T-cell (primary cell): ENCODE measurements at regions not wholly inside any gene's neighbourhood (a gene's known extent, or its start where the extent isn't known, plus 50 kb on each side); places are given as distances from the start of the nearest gene placed in this dataset.

Source experiments
- ATAC-seq, 4 experiments: fragments of 200-7000 bp in 3 of 4; fragments of 150-1000 bp in 1 of 4; cut with Tn5 transposase; replicated peaks in 1 of 4; 1 replicate in 3 of 4; 2 replicates in 1 of 4; pipeline ENCODE4 v1.10.0; 2021; ENCODE audit warnings: moderate library complexity in 3 of 4, mild to moderate bottlenecking in 2 of 4, moderate number of reproducible peaks in 1 of 4
- CTCF ChIA-PET, 2 donors: fragments of 300-600 bp; sonication (Branson Sonifier 250); formaldehyde crosslinking; loops; one replicate each; lab custom pipeline; 2022; ENCODE audit warnings: antibody characterized with exemption in 2 of 2; lab: Charles Lee
- POLR2A ChIA-PET, 2 donors: fragments of 300-600 bp; sonication (Branson Sonifier 250); formaldehyde crosslinking; loops; one replicate each; lab custom pipeline; 2022; ENCODE audit warnings: antibody characterized with exemption in 2 of 2; lab: Charles Lee
- DNase-seq, 35 experiments: peaks; one replicate each; pipeline versions ENCODE4 v3.0.0 to v3.0.0-alpha.2; 2013 to 2023
- H3K27ac ChIP-seq: one replicate; pipeline ENCODE4 v1.5.1; 2013; ENCODE audit warnings: low read length
- H3K27me3 ChIP-seq, 2 experiments: replicated peaks in 1 of 2; 1 replicate in 1 of 2; 2 replicates in 1 of 2; pipeline versions ENCODE4 v1.6.1 to v1.7.0; 2013; ENCODE audit warnings: low read length in 1 of 2, mixed read lengths in 1 of 2; ENCODE audit not compliant: control insufficient read depth in 2 of 2, insufficient read depth in 2 of 2; ENCODE audit errors: extremely low read depth in 1 of 2
- H3K36me3 ChIP-seq, 2 donors: 1 replicate in 1 of 2; 2 replicates in 1 of 2; pipeline versions ENCODE4 v1.6.1 to v1.7.0; 2013; ENCODE audit warnings: low read length in 1 of 2; ENCODE audit not compliant: control insufficient read depth in 2 of 2, insufficient read depth in 1 of 2; ENCODE audit errors: extremely low read depth in 1 of 2
- H3K4me1 ChIP-seq, 2 experiments: 1 replicate in 1 of 2; 2 replicates in 1 of 2; pipeline versions ENCODE4 v1.6.1 to v1.7.0; 2013; ENCODE audit warnings: low read length in 2 of 2, mixed read lengths in 1 of 2; ENCODE audit not compliant: insufficient read depth in 2 of 2, control insufficient read depth in 1 of 2; ENCODE audit errors: extremely low read depth in 1 of 2
- H3K4me3 ChIP-seq, 2 donors: 1 replicate in 1 of 2; 2 replicates in 1 of 2; pipeline versions ENCODE4 v1.5.1 to v1.7.0; 2013; ENCODE audit warnings: mild to moderate bottlenecking in 2 of 2, low read length in 1 of 2, moderate library complexity in 1 of 2; ENCODE audit not compliant: control insufficient read depth in 1 of 2; ENCODE audit errors: extremely low read depth in 1 of 2
- H3K9me3 ChIP-seq: 2 replicates; pipeline ENCODE4 v1.7.0; 2013
- H3K27ac Mint-ChIP-seq, 2 donors: one replicate each; pipeline ENCODE4 v1.8.0; 2020 to 2021; ENCODE audit warnings: mild to moderate bottlenecking in 2 of 2, mixed read lengths in 2 of 2
- H3K27me3 Mint-ChIP-seq, 2 donors: one replicate each; pipeline ENCODE4 v1.8.0; 2021 to 2022; ENCODE audit warnings: mixed read lengths in 2 of 2
- H3K36me3 Mint-ChIP-seq: one replicate; pipeline ENCODE4 v1.8.0; 2021; ENCODE audit warnings: mixed read lengths
- H3K4me1 Mint-ChIP-seq, 3 donors: one replicate each; pipeline ENCODE4 v1.8.0; 2020 to 2022; ENCODE audit warnings: mixed read lengths in 3 of 3, mild to moderate bottlenecking in 1 of 3
- H3K4me3 Mint-ChIP-seq, 3 donors: one replicate each; pipeline ENCODE4 v1.8.0; 2020 to 2022; ENCODE audit warnings: mild to moderate bottlenecking in 3 of 3, mixed read lengths in 3 of 3, moderate library complexity in 3 of 3
- H3K9me3 Mint-ChIP-seq, 3 donors: one replicate each; pipeline ENCODE4 v1.8.0; 2020 to 2022; ENCODE audit warnings: mixed read lengths in 3 of 3
- WGBS: methylation state at CpG from one replicate; pipeline ENCODE4 v1.1.5; 2013; ENCODE audit warnings: missing lambda C conversion rate; ENCODE audit not compliant: insufficient coverage; 5-methylcytosine and 5-hydroxymethylcytosine counted together

- Mint-ChIP-seq H3K4me3 (peak overlapping the region in 1 of 3 donors; percentile 80), H3K27me3 (no peaks in the 10 kb centered on the region), H3K9me3 (no peaks in the 10 kb centered on the region), H3K36me3 (no peaks in the 10 kb centered on the region), H3K27ac (peak overlapping the region in 1 of 2 donors; percentile 93), H3K4me1 (peaks cover 0 to 52% (median 0%) of the 10 kb centered on the region in 3 donors)
- ChIA-PET CTCF (no interaction called here), POLR2A (interaction anchor here in 1 of 2 donors (0.5 to 1.5 kb wide), 3 partner anchors 53 to 1352 kb away, joined by 3 to 19 read pairs (median 5); partner anchors contain the start of gene UTY)
- DNase-seq = peak in 16 of 35 experiments; percentile 1 to 76 (median 16)
- no peaks in the 10 kb centered on the region for H3K9me3 ChIP-seq
- WGBS = no CpG with 5 or more reads among the region's 6 CpGs
- H3K27me3 ChIP-seq = no peaks in the 10 kb centered on the region
- H3K4me1 ChIP-seq = peaks cover 0 to 30% of the 10 kb centered on the region in 2 experiments
- H3K4me3 ChIP-seq = peak overlapping the region in 1 of 2 donors; percentile 36
- no peaks in the 10 kb centered on the region for H3K36me3 ChIP-seq
- peak in 2 of 4 experiments; percentile 81 for ATAC-seq
- H3K27ac ChIP-seq = peak overlapping the region; percentile 93
Measured at GRCh38 chrY:14340459-14341143, 183.7 kb upstream of the NLGN4Y start.

GRCh38 chrY:14344648-14345333, 179.5 kb upstream of the NLGN4Y start:
- Histone ChIP-seq H3K4me3 (peak overlapping the region in 1 of 2 donors; percentile 40), H3K36me3 (no peaks in the 10 kb centered on the region), H3K27me3 (no peaks in the 10 kb centered on the region), H3K9me3 (no peaks in the 10 kb centered on the region), H3K4me1 (peaks cover 0 to 27% of the 10 kb centered on the region in 2 experiments), H3K27ac (peak overlapping the region; percentile 90)
- H3K36me3 Mint-ChIP-seq = no peaks in the 10 kb centered on the region
- H3K27ac Mint-ChIP-seq = peak overlapping the region in 1 of 2 donors; percentile 78
- DNase-seq = peak in 11 of 35 experiments; percentile 0 to 76 (median 4)
- H3K9me3 Mint-ChIP-seq = no peaks in the 10 kb centered on the region
- WGBS = 67% methylated on average over 1 of the region's 5 CpGs
- H3K4me3 Mint-ChIP-seq = peak overlapping the region in 1 of 3 donors; percentile 72
- peaks cover 0 to 66% (median 0%) of the 10 kb centered on the region in 3 donors for H3K4me1 Mint-ChIP-seq
- no peaks in the 10 kb centered on the region for H3K27me3 Mint-ChIP-seq
- ChIA-PET CTCF (interaction anchor here in 1 of 2 donors (0.5 kb wide), 1 partner anchor 24 kb away, joined by 3 read pairs; no protein-coding TSS in a partner anchor), POLR2A (no interaction called here)
- ATAC-seq = peak in 2 of 4 experiments; percentile 21 to 27

GRCh38 chrY:14351590-14351989, 172.7 kb upstream of the NLGN4Y start:
- POLR2A ChIA-PET = no interaction called here
- no peaks in the 10 kb centered on the region for H3K36me3 Mint-ChIP-seq
- no peaks in the 10 kb centered on the region for H3K4me1 ChIP-seq
- H3K27ac Mint-ChIP-seq = no peak overlapping the region
- no peaks in the 10 kb centered on the region for H3K36me3 ChIP-seq
- 75% methylated on average over 1 of the region's 1 CpG for WGBS
- no peak for ATAC-seq
- no peak for DNase-seq
- CTCF ChIA-PET = no interaction called here
- no peak overlapping the region for H3K4me3 ChIP-seq
- no peaks in the 10 kb centered on the region for H3K27me3 Mint-ChIP-seq
- H3K9me3 ChIP-seq = no peaks in the 10 kb centered on the region
- H3K4me1 Mint-ChIP-seq = peaks cover 0 to 16% (median 0%) of the 10 kb centered on the region in 3 donors
- no peak overlapping the region for H3K27ac ChIP-seq
- no peaks in the 10 kb centered on the region for H3K27me3 ChIP-seq
- peaks cover 0 to 3% (median 0%) of the 10 kb centered on the region in 3 donors for H3K9me3 Mint-ChIP-seq
- H3K4me3 Mint-ChIP-seq = no peak overlapping the region

- DNase-seq (no peak), ATAC-seq (no peak)
- no CpG with 5 or more reads among the region's 2 CpGs for WGBS
- Mint-ChIP-seq H3K4me1 (no peaks in the 10 kb centered on the region), H3K36me3 (peaks cover 3% of the 10 kb centered on the region), H3K9me3 (peaks cover 0 to 17% (median 0%) of the 10 kb centered on the region in 3 donors), H3K4me3 (no peak overlapping the region), H3K27me3 (peaks cover 0 to 2% of the 10 kb centered on the region in 2 donors), H3K27ac (no peak overlapping the region)
- no peaks in the 10 kb centered on the region for H3K4me1 ChIP-seq
- ChIA-PET POLR2A (no interaction called here), CTCF (no interaction called here)
- no peaks in the 10 kb centered on the region for H3K9me3 ChIP-seq
- H3K27me3 ChIP-seq = no peaks in the 10 kb centered on the region
- no peaks in the 10 kb centered on the region for H3K36me3 ChIP-seq
- H3K4me3 ChIP-seq = no peak overlapping the region
- H3K27ac ChIP-seq = no peak overlapping the region
Measured at GRCh38 chrY:14356154-14356553, 168.2 kb upstream of the NLGN4Y start.

- H3K4me3 Mint-ChIP-seq = no peak overlapping the region
- ATAC-seq (no peak), DNase-seq (no peak)
- Histone ChIP-seq H3K27me3 (no peaks in the 10 kb centered on the region), H3K4me3 (no peak overlapping the region), H3K36me3 (no peaks in the 10 kb centered on the region), H3K27ac (no peak overlapping the region), H3K9me3 (no peaks in the 10 kb centered on the region), H3K4me1 (no peaks in the 10 kb centered on the region)
- ChIA-PET POLR2A (no interaction called here), CTCF (no interaction called here)
- peaks cover 0 to 2% of the 10 kb centered on the region in 2 donors for H3K27me3 Mint-ChIP-seq
- peaks cover 0 to 17% (median 0%) of the 10 kb centered on the region in 3 donors for H3K9me3 Mint-ChIP-seq
- no peak overlapping the region for H3K27ac Mint-ChIP-seq
- peaks cover 3% of the 10 kb centered on the region for H3K36me3 Mint-ChIP-seq
- H3K4me1 Mint-ChIP-seq = no peaks in the 10 kb centered on the region
Measured at GRCh38 chrY:14360748-14361500, 163.4 kb upstream of the NLGN4Y start.

GRCh38 chrY:14373608-14374007, 150.7 kb upstream of the NLGN4Y start:
- H3K27ac Mint-ChIP-seq = no peak overlapping the region
- no peak overlapping the region for H3K4me3 Mint-ChIP-seq
- CTCF ChIA-PET = no interaction called here
- no CpG with 5 or more reads among the region's 2 CpGs for whole genome bisulfite sequencing
- H3K4me3 ChIP-seq = no peak overlapping the region
- ATAC-seq = no peak
- H3K9me3 ChIP-seq = no peaks in the 10 kb centered on the region
- H3K4me1 ChIP-seq = no peaks in the 10 kb centered on the region
- POLR2A ChIA-PET = no interaction called here
- no peaks in the 10 kb centered on the region for H3K9me3 Mint-ChIP-seq
- no peaks in the 10 kb centered on the region for H3K36me3 Mint-ChIP-seq
- no peaks in the 10 kb centered on the region for H3K27me3 Mint-ChIP-seq
- H3K27me3 ChIP-seq = no peaks in the 10 kb centered on the region
- no peak overlapping the region for H3K27ac ChIP-seq
- no peak for DNase-seq
- H3K4me1 Mint-ChIP-seq = no peaks in the 10 kb centered on the region
- no peaks in the 10 kb centered on the region for H3K36me3 ChIP-seq
